Fibroblast of lung (primary cell): ENCODE measurements at regions not wholly inside any gene's neighbourhood (a gene's known extent, or its start where the extent isn't known, plus 50 kb on each side); places are given as distances from the start of the nearest gene placed in this dataset.

ENCODE experiments used
- DNase-seq, 2 donors: peaks; one replicate each; pipeline versions ENCODE4 v3.0.0 to v3.0.0-alpha.2; 2010; ENCODE audit warnings: low read depth in 2 of 2
- H2AFZ ChIP-seq: 2 replicates; pipeline ENCODE4 v1.5.1; 2012; ENCODE audit warnings: low read length, control low read depth, inconsistent platforms
- H3K27ac ChIP-seq: 2 replicates; pipeline ENCODE4 v1.5.1; 2011; ENCODE audit warnings: low read length, control low read depth; ENCODE audit not compliant: insufficient read depth
- H3K27me3 ChIP-seq: 2 replicates; pipeline ENCODE4 v1.5.1; 2011; ENCODE audit warnings: mild to moderate bottlenecking, low read length; ENCODE audit not compliant: control insufficient read depth, insufficient read depth
- H3K36me3 ChIP-seq: 2 replicates; pipeline ENCODE4 v1.5.1; 2011; ENCODE audit warnings: low read length; ENCODE audit not compliant: control insufficient read depth, insufficient read depth
- H3K4me1 ChIP-seq: 2 replicates; pipeline ENCODE4 v1.5.1; 2011; ENCODE audit warnings: low read length; ENCODE audit not compliant: control insufficient read depth, insufficient read depth; ENCODE audit errors: extremely low read depth
- H3K4me2 ChIP-seq: 2 replicates; pipeline ENCODE4 v1.5.1; 2011; ENCODE audit warnings: low read length, control low read depth; ENCODE audit not compliant: insufficient read depth; ENCODE audit errors: extremely low read depth
- H3K4me3 ChIP-seq, 4 experiments: fragments of 200-600 bp in 1 of 4; sonication (generic) in 1 of 4; replicated peaks in 1 of 4; 2 replicates each; pipeline ENCODE4 v1.5.1; 2011 to 2016; ENCODE audit warnings: low read length in 4 of 4, low read depth in 3 of 4, mild to moderate bottlenecking in 3 of 4, control low read depth in 2 of 4, inconsistent platforms in 1 of 4, mixed read lengths in 1 of 4; ENCODE audit not compliant: insufficient read depth in 1 of 4; ENCODE audit errors: control extremely low read depth in 1 of 4
- H3K79me2 ChIP-seq: 2 replicates; pipeline ENCODE4 v1.5.1; 2012; ENCODE audit warnings: mild to moderate bottlenecking, low read length, inconsistent platforms; ENCODE audit not compliant: control insufficient read depth, insufficient read depth
- H3K9ac ChIP-seq: 2 replicates; pipeline ENCODE4 v1.5.1; 2011; ENCODE audit warnings: mild to moderate bottlenecking, low read length, control low read depth; ENCODE audit not compliant: insufficient read depth
- H3K9me3 ChIP-seq: 2 replicates; pipeline ENCODE4 v1.5.1; 2012; ENCODE audit warnings: low read depth, low read length; ENCODE audit not compliant: control insufficient read depth, insufficient read depth
- H4K20me1 ChIP-seq: 2 replicates; pipeline ENCODE4 v1.5.1; 2011; ENCODE audit warnings: low read length; ENCODE audit not compliant: control insufficient read depth, insufficient read depth; ENCODE audit errors: extremely low read depth
- EZH2 ChIP-seq: IDR thresholded peaks from 2 replicates; pipeline ENCODE4 v1.5.1; 2012; ENCODE audit warnings: low read length, control low read depth, mild to moderate bottlenecking; ENCODE audit errors: missing control alignments
- TF ChIP-seq, protein P1 (sequence below), 2 donors: IDR thresholded peaks in 1 of 2; conservative IDR thresholded peaks in 1 of 2; 1 replicate in 1 of 2; 2 replicates in 1 of 2; pipeline ENCODE4 v1.5.1; 2011 to 2012; ENCODE audit warnings: low read length in 2 of 2, control low read depth in 1 of 2, inconsistent platforms in 1 of 2, low read depth in 1 of 2, mild to moderate bottlenecking in 1 of 2

DNA sequence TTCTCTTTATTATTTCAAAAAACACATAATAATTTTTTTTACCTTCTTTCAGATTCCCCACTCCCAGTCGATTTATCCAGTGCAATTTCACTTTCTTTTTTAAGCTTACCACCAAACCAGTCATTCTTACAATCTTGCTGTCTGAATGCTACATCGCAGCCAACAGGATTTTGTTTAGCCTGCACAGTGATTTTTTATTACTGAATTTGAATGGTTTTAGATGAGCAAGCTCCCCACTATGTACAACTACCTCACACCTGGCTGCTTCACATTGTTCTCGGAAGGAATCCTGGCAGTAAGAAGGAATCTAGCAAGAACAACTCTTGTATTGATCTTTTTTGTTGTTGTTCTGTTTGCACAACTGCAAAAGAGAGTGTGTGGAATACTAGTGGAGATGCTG, 668.1 kb upstream of the WWC1 start:
- peak; percentile 12 to 61 for DNase-seq
- peak overlapping the region in 1 of 4 experiments; percentile 21 for H3K4me3 ChIP-seq
- no peak overlapping the region for H3K27ac ChIP-seq
- no peaks in the 10 kb centered on the region for H3K4me1 ChIP-seq
- no peaks in the 10 kb centered on the region for H3K9me3 ChIP-seq
- H3K36me3 ChIP-seq = no peaks in the 10 kb centered on the region
- H3K4me2 ChIP-seq = peak overlapping the region; percentile 2
- no peaks in the 10 kb centered on the region for H3K79me2 ChIP-seq
- no peaks in the 10 kb centered on the region for H3K27me3 ChIP-seq
- TF ChIP-seq, protein P1, sequence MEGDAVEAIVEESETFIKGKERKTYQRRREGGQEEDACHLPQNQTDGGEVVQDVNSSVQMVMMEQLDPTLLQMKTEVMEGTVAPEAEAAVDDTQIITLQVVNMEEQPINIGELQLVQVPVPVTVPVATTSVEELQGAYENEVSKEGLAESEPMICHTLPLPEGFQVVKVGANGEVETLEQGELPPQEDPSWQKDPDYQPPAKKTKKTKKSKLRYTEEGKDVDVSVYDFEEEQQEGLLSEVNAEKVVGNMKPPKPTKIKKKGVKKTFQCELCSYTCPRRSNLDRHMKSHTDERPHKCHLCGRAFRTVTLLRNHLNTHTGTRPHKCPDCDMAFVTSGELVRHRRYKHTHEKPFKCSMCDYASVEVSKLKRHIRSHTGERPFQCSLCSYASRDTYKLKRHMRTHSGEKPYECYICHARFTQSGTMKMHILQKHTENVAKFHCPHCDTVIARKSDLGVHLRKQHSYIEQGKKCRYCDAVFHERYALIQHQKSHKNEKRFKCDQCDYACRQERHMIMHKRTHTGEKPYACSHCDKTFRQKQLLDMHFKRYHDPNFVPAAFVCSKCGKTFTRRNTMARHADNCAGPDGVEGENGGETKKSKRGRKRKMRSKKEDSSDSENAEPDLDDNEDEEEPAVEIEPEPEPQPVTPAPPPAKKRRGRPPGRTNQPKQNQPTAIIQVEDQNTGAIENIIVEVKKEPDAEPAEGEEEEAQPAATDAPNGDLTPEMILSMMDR (conservative IDR thresholded peaks at IDR 0.05 in 1 of 2, IDR thresholded peaks at IDR 0.05 in 1 of 2; ENCODE audit: low read depth in 1 of 2, low read length in 2 of 2) = no peak
- no peak for TF ChIP-seq EZH2
- no peaks in the 10 kb centered on the region for H4K20me1 ChIP-seq
- no peak overlapping the region for H3K9ac ChIP-seq
- peak overlapping the region; percentile 6 for H2AFZ ChIP-seq

DNA sequence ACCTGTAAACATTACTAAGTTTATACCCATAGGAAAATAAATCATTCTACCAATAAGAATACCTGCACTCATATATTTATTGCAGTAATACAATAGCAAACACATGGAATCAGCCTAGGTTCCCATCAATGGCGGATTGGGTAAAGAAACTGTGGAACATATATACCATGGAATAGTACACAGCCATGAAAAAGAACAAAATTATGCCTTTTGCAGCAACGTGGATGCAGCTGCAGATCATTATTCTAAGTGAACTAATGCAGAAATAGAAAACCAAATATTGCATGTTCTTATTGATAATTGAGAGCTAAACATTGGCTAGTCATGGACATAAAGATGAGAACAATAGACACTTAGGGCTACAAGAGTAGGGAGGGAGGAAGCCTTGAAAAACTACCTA, 667.4 kb upstream of the WWC1 start:
- Histone ChIP-seq H3K79me2 (no peaks in the 10 kb centered on the region), H3K36me3 (no peaks in the 10 kb centered on the region), H3K4me1 (no peaks in the 10 kb centered on the region), H3K9ac (no peak overlapping the region), H3K4me2 (no peak overlapping the region), H3K9me3 (no peaks in the 10 kb centered on the region), H4K20me1 (no peaks in the 10 kb centered on the region), H2AFZ (no peak overlapping the region), H3K27ac (no peak overlapping the region), H3K4me3 (no peak overlapping the region), H3K27me3 (no peaks in the 10 kb centered on the region)
- DNase-seq = no peak
- TF ChIP-seq EZH2 = no peak
- TF ChIP-seq, protein P1 (conservative IDR thresholded peaks at IDR 0.05 in 1 of 2, IDR thresholded peaks at IDR 0.05 in 1 of 2; ENCODE audit: low read depth in 1 of 2, low read length in 2 of 2) = no peak

DNA sequence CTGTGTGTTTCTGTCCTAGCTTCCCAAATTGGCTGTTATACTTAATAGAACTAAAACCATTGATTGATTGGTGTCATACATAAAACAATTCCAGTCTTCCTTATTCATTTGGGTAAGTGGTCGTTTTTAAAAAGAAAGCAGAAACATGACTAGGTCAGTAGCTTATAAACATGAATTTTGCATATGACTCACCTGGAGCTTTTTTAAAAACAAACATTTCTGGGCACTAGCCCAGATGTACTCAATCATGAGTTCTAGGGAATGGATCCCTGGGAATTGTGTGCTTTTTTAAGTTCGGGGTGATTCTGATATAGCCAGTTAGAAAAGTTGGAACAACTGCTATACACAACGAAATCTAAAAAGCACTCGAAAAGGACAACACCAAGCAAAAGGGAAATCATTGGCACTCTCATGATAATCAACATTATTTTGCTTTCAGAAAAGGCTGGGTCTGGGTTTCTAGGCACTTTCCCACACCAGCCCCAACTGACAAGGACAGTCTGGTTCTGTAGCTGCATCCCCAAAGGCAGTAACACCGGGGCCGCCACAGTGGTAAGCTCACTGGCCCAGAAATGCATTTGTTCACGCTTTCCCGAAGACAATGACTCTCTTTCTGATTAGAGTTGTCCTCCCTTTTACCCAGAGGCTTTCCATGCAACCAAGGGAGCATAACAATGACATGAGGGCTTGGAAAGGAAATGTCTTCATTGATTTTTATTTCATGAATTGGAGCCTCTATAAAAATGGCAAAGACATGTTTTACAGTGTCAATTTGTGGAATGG, 664.9 kb upstream of the WWC1 start:
- peak in 1 of 2 donors; percentile 62 for DNase-seq
- TF ChIP-seq EZH2 = no peak
- TF ChIP-seq, protein P1 (conservative IDR thresholded peaks at IDR 0.05 in 1 of 2, IDR thresholded peaks at IDR 0.05 in 1 of 2; ENCODE audit: low read depth in 1 of 2, low read length in 2 of 2) = no peak
- no peaks in the 10 kb centered on the region for H4K20me1 ChIP-seq

More for the DNA sequence above, 664.9 kb upstream of the WWC1 start:
- H3K27ac ChIP-seq = no peak overlapping the region
- H2AFZ ChIP-seq = no peak overlapping the region
- no peaks in the 10 kb centered on the region for H3K4me1 ChIP-seq
- H3K9me3 ChIP-seq = no peaks in the 10 kb centered on the region
- H3K4me3 ChIP-seq = no peak overlapping the region
- no peaks in the 10 kb centered on the region for H3K79me2 ChIP-seq
- H3K27me3 ChIP-seq = no peaks in the 10 kb centered on the region
- no peaks in the 10 kb centered on the region for H3K36me3 ChIP-seq
- no peak overlapping the region for H3K9ac ChIP-seq
- no peak overlapping the region for H3K4me2 ChIP-seq
